HepG2 (cell line): ENCODE measurements at regions not wholly inside any gene's neighbourhood (a gene's known extent, or its start where the extent isn't known, plus 50 kb on each side); places are given as distances from the start of the nearest gene placed in this dataset.

ENCODE experiments used
- ATAC-seq: fragments of 200-7000 bp; cut with Tn5 transposase; 3 replicates; pipeline ENCODE4 v1.9.1; 2020; ENCODE audit warnings: mild to moderate bottlenecking, moderate library complexity
- BruUV-seq: library from RNA; stranded (reverse); fragments of 400-500 nt; replicated peaks from 2 replicates; lab custom pipeline; 2021; lab: Mats Ljungman, UMichigan
- CTCF ChIA-PET: fragments of 300-600 bp; formaldehyde crosslinking; extraction: SDS; loops from one replicate; lab custom pipeline; 2021; ENCODE audit warnings: low total read pairs, inconsistent platforms, low intra/inter-chr PET ratio; lab: Yijun Ruan, JAX
- POLR2A ChIA-PET: fragments of 350-600 bp; sonication (Branson Sonifier 250); formaldehyde crosslinking; loops from one replicate; lab custom pipeline; 2020; ENCODE audit warnings: antibody characterized with exemption, inconsistent platforms; lab: Yijun Ruan, JAX
- DNase-seq: peaks from one replicate; pipeline ENCODE4 v3.0.0-alpha.2; 2015; ENCODE audit warnings: low spot score
- FAIRE-seq: peaks from 3 replicates; lab custom pipeline; 2011; peaks lifted over from hg19 to GRCh38; lab: Jason Lieb, UNC
- H2AFZ ChIP-seq: one replicate; pipeline ENCODE4 v1.6.1; 2011; ENCODE audit warnings: low read length, inconsistent platforms
- H3K27ac ChIP-seq: fragments of 300-600 bp; 3 replicates; pipeline ENCODE4 v1.8.0; 2011; ENCODE audit warnings: mixed run types, mild to moderate bottlenecking, mixed read lengths, low read length, inconsistent platforms; ENCODE audit not compliant: insufficient read depth; ENCODE audit errors: extremely low read length
- H3K27me3 ChIP-seq, 2 experiments: fragments of 200-600 bp in 1 of 2; 2 replicates in 1 of 2; 3 replicates in 1 of 2; pipeline versions ENCODE4 v1.6.0 to v1.8.0; 2011; ENCODE audit warnings: low read length in 2 of 2, mild to moderate bottlenecking in 2 of 2, moderate library complexity in 2 of 2, inconsistent platforms in 1 of 2; ENCODE audit not compliant: insufficient read depth in 2 of 2, control insufficient read depth in 1 of 2
- H3K36me3 ChIP-seq, 2 experiments: fragments of 200-600 bp in 1 of 2; replicated peaks in 1 of 2; 2 replicates in 1 of 2; 3 replicates in 1 of 2; pipeline versions ENCODE4 v1.5.1 to v1.8.0; 2011; ENCODE audit warnings: low read length in 2 of 2, inconsistent platforms in 1 of 2; ENCODE audit not compliant: insufficient read depth in 2 of 2, control insufficient read depth in 1 of 2
- H3K4me1 ChIP-seq: 2 replicates; pipeline ENCODE4 v1.5.1; 2012; ENCODE audit warnings: low read length, inconsistent platforms; ENCODE audit not compliant: insufficient read depth
- H3K4me2 ChIP-seq: 2 replicates; pipeline ENCODE4 v1.6.0; 2011; ENCODE audit warnings: low read depth, low read length, inconsistent platforms
- H3K4me3 ChIP-seq, 3 experiments: fragments of 200-600 bp in 1 of 3; sonication (generic), shearing (Covaris generic) in 1 of 3; replicated peaks in 1 of 3; 2 replicates each; pipeline ENCODE4 v1.5.1; 2011 to 2016; ENCODE audit warnings: low read length in 3 of 3, inconsistent platforms in 2 of 3, low read depth in 2 of 3, mild to moderate bottlenecking in 2 of 3, control low read depth in 1 of 3, mixed read lengths in 1 of 3; ENCODE audit not compliant: insufficient read depth in 1 of 3
- H3K79me2 ChIP-seq: one replicate; pipeline ENCODE4 v1.6.1; 2011; ENCODE audit warnings: low read length, inconsistent platforms; ENCODE audit not compliant: insufficient read depth
- H3K9ac ChIP-seq: 2 replicates; pipeline ENCODE4 v1.6.0; 2011; ENCODE audit warnings: mild to moderate bottlenecking, low read depth, low read length, inconsistent platforms; ENCODE audit not compliant: insufficient read depth
- H3K9me3 ChIP-seq: 2 replicates; pipeline ENCODE4 v1.5.1; 2012; ENCODE audit warnings: mild to moderate bottlenecking, low read length
- H4K20me1 ChIP-seq: 2 replicates; pipeline ENCODE4 v1.6.0; 2011; ENCODE audit warnings: inconsistent platforms, mild to moderate bottlenecking, low read length, moderate library complexity; ENCODE audit not compliant: insufficient read depth
- ATRX ChIP-seq: sonication (generic); formaldehyde crosslinking; IDR thresholded peaks from 2 replicates; pipeline ENCODE4 v1.4.0; 2020; ENCODE audit warnings: missing genetic modification reagents, borderline replicate concordance
- DMTF1 ChIP-seq: sonication (generic); formaldehyde crosslinking; IDR thresholded peaks from 2 replicates; pipeline ENCODE4 v1.4.0; 2020; ENCODE audit warnings: mild to moderate bottlenecking, missing genetic modification reagents
- FOXA3 ChIP-seq: IDR thresholded peaks from 2 replicates; pipeline ENCODE4 v1.6.1; 2016; ENCODE audit warnings: missing genetic modification reagents, missing compliant biosample characterization
- HNF1A ChIP-seq, 2 experiments: sonication (generic) in 1 of 2; formaldehyde crosslinking in 1 of 2; IDR thresholded peaks; 2 replicates each; pipeline versions ENCODE4 v1.4.0 to v1.6.1; 2016 to 2020; ENCODE audit warnings: borderline replicate concordance in 1 of 2, low read depth in 1 of 2, mild to moderate bottlenecking in 1 of 2, missing genetic modification reagents in 1 of 2
- HNRNPH1 ChIP-seq: fragments of 200-400 bp; formaldehyde crosslinking; optimal IDR thresholded peaks from 2 replicates; pipeline ENCODE3; 2017; ENCODE audit warnings: mild to moderate bottlenecking, low read depth, low read length
- SP4 ChIP-seq: sonication (generic); formaldehyde crosslinking; IDR thresholded peaks from 2 replicates; pipeline ENCODE4 v1.8.1; 2023; ENCODE audit warnings: mild to moderate bottlenecking, missing genetic modification reagents
- ZC3H13 ChIP-seq: sonication (generic); formaldehyde crosslinking; IDR thresholded peaks from 2 replicates; pipeline ENCODE4 v1.8.1; 2023; ENCODE audit warnings: mild to moderate bottlenecking, missing genetic modification reagents, moderate library complexity
- ZNF235 ChIP-seq: sonication (generic); formaldehyde crosslinking; IDR thresholded peaks from 2 replicates; pipeline ENCODE4 v1.8.1; 2023; ENCODE audit warnings: mild to moderate bottlenecking, missing genetic modification reagents, borderline replicate concordance
- ZNF446 ChIP-seq: sonication (generic); formaldehyde crosslinking; IDR thresholded peaks from 2 replicates; pipeline ENCODE4 v1.5.0; 2020; ENCODE audit warnings: mild to moderate bottlenecking, missing genetic modification reagents
- ZNF572 ChIP-seq: sonication (generic); formaldehyde crosslinking; IDR thresholded peaks from 2 replicates; pipeline ENCODE4 v1.5.1; 2020; ENCODE audit warnings: mild to moderate bottlenecking, missing genetic modification reagents
- WGBS: methylation state at CpG from one replicate; pipeline ENCODE4 v1.1.6; 2017; ENCODE audit warnings: low lambda C conversion rate; 5-methylcytosine and 5-hydroxymethylcytosine counted together
- in situ Hi-C: cut with HindIII; loops from 2 replicates; pipeline ENCODE4 v1.10.0; 2017; ENCODE audit warnings: low pct_unique_long_range_greater_than_20kb; ENCODE audit not compliant: extremely low pct_ligation_motif_present
- intact Hi-C: fragments of 100-400 bp; cut with micrococcal nuclease; formaldehyde crosslinking; loops from one replicate; pipeline ENCODE4 v1.10.0; 2022; ENCODE audit not compliant: unreplicated experiment
- TF ChIP-seq, protein P1 (sequence below): sonication (generic); formaldehyde crosslinking; IDR thresholded peaks from 2 replicates; pipeline ENCODE4 v1.4.0; 2020; ENCODE audit warnings: missing genetic modification reagents, low read depth, mild to moderate bottlenecking, borderline replicate concordance

GRCh38 chr2:15860051-15860663 is 80.2 kb upstream of the MYCN start:
- no peak overlapping the region for H3K9ac ChIP-seq
- no peaks in the 10 kb centered on the region for H3K27me3 ChIP-seq
- no peaks in the 10 kb centered on the region for H3K79me2 ChIP-seq
- H3K4me1 ChIP-seq, result no peaks in the 10 kb centered on the region
- H3K4me2 ChIP-seq, result no peak overlapping the region
- TF ChIP-seq HNRNPH1 (no peak), DMTF1 (CRISPR knock-in tag) (no peak)
- POLR2A ChIA-PET, result no interaction called here
- FAIRE-seq (no peak), ATAC-seq (no peak), DNase-seq (no peak)
- no peaks in the 10 kb centered on the region for H4K20me1 ChIP-seq
- no peak overlapping the region for H3K27ac ChIP-seq
- no peaks in the 10 kb centered on the region for H3K9me3 ChIP-seq
- H3K4me3 ChIP-seq, result no peak overlapping the region
- intact Hi-C loops, result no loop called here
- no TSS peak for BruUV-seq
- CTCF ChIA-PET, result no interaction called here
- no peak overlapping the region for H2AFZ ChIP-seq
- in situ Hi-C loops, result no loop called here
- no peaks in the 10 kb centered on the region for H3K36me3 ChIP-seq

DNA sequence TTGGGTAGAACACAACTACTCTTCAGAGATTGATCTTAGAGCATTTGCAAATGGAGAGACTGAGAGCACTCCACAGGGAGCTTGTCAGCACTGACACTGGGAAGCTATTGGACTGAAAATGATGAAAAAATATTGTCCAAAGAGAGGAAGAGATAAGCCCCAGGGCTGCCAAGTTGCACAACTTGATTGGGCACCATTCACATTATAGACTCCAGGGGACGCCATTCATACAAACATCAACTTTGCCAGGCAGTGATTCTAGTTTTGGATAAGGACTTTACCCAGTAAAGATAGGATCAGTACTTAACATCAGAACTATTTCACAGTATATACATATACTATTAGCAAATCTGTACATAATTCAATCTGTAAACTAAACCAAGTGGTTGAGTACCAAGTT is 79.6 kb upstream of the MYCN start:
- ChIA-PET CTCF (no interaction called here), POLR2A (no interaction called here)
- TF ChIP-seq SP4 (CRISPR knock-in tag) (no peak), FOXA3 (CRISPR knock-in tag) (no peak), ATRX (CRISPR knock-in tag) (no peak), HNF1A (IDR thresholded peaks at IDR 0.05; ENCODE audit: low read depth) (no peak), HNF1A (CRISPR knock-in tag; IDR thresholded peaks at IDR 0.05; ENCODE audit: borderline replicate concordance) (no peak), ZNF235 (no peak), ZNF572 (CRISPR knock-in tag) (no peak), ZC3H13 (CRISPR knock-in tag) (no peak), ZNF446 (CRISPR knock-in tag) (no peak)
- TF ChIP-seq, protein P1, sequence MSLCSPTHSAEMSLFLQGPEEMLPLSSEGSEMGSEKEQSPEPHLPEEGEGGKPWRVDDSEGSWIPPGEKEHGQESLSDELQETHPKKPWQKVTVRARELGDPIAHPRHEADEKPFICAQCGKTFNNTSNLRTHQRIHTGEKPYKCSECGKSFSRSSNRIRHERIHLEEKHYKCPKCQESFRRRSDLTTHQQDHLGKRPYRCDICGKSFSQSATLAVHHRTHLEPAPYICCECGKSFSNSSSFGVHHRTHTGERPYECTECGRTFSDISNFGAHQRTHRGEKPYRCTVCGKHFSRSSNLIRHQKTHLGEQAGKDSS, result no peak

More for the DNA sequence above, 79.6 kb upstream of the MYCN start:
- FAIRE-seq (no peak), DNase-seq (no peak), ATAC-seq (no peak)
- H3K4me3 ChIP-seq, result no peak overlapping the region
- H3K4me1 ChIP-seq, result no peaks in the 10 kb centered on the region
- no TSS peak for BruUV-seq
- H3K27me3 ChIP-seq, result no peaks in the 10 kb centered on the region
- intact Hi-C loops, result no loop called here
- WGBS, result 60% methylated on average over 1 of the region's 1 CpG
- no peaks in the 10 kb centered on the region for H3K9me3 ChIP-seq
- H3K4me2 ChIP-seq, result no peak overlapping the region
- H2AFZ ChIP-seq, result no peak overlapping the region
- in situ Hi-C loops, result no loop called here
- H3K27ac ChIP-seq, result no peak overlapping the region
- H4K20me1 ChIP-seq, result no peaks in the 10 kb centered on the region
- H3K9ac ChIP-seq, result no peak overlapping the region
- no peaks in the 10 kb centered on the region for H3K36me3 ChIP-seq
- H3K79me2 ChIP-seq, result no peaks in the 10 kb centered on the region
